Glomerular visceral epithelial cell (primary cell): ENCODE measurements at regions not wholly inside any gene's neighbourhood (a gene's known extent, or its start where the extent isn't known, plus 50 kb on each side); places are given as distances from the start of the nearest gene placed in this dataset.

Experiments
- DNase-seq: peaks from one replicate; pipeline ENCODE4 v3.0.0-alpha.2; 2016; ENCODE audit errors: extremely low spot score

- no peak for DNase-seq
These were observed 1825.1 kb upstream of the IGFBP7 start for GRCh38 chr4:58935332-58935731.

- DNase-seq = no peak
These were observed 1826.3 kb upstream of the IGFBP7 start for GRCh38 chr4:58936436-58936835.

GRCh38 chr4:58940167-58940566 is 1830.0 kb upstream of the IGFBP7 start:
- no peak for DNase-seq

GRCh38 chr4:58941286-58941685 is 1831.1 kb upstream of the IGFBP7 start:
- no peak for DNase-seq

- no peak for DNase-seq
These were observed 1843.4 kb upstream of the IGFBP7 start for GRCh38 chr4:58953575-58953974.

- DNase-seq = no peak
These were observed 1847.5 kb upstream of the IGFBP7 start for GRCh38 chr4:58957711-58958110.

GRCh38 chr4:58961283-58961682 is 1851.1 kb upstream of the IGFBP7 start:
- no peak for DNase-seq

- DNase-seq = no peak
These were observed 1851.7 kb upstream of the IGFBP7 start for GRCh38 chr4:58961925-58962324.

GRCh38 chr4:58962424-58962823 is 1852.2 kb upstream of the IGFBP7 start:
- DNase-seq = no peak

GRCh38 chr4:58981828-58982227 is 1871.6 kb upstream of the IGFBP7 start:
- no peak for DNase-seq

GRCh38 chr4:58983887-58984286 is 1873.7 kb upstream of the IGFBP7 start:
- no peak for DNase-seq

GRCh38 chr4:59002148-59002547 is 1892.0 kb upstream of the IGFBP7 start:
- DNase-seq = no peak

GRCh38 chr4:59024257-59024656 is 1914.1 kb upstream of the IGFBP7 start:
- no peak for DNase-seq

GRCh38 chr4:59037812-59038211 is 1927.6 kb upstream of the IGFBP7 start:
- DNase-seq = no peak

GRCh38 chr4:59039046-59039445 is 1928.9 kb upstream of the IGFBP7 start:
- DNase-seq = no peak

- no peak for DNase-seq
These were observed 1934.2 kb upstream of the IGFBP7 start for GRCh38 chr4:59044286-59044900.

- no peak for DNase-seq
These were observed 1943.9 kb upstream of the IGFBP7 start for GRCh38 chr4:59054086-59054485.

GRCh38 chr4:59057804-59058203 is 1947.6 kb upstream of the IGFBP7 start:
- DNase-seq = no peak

GRCh38 chr4:59058543-59058942 is 1948.4 kb upstream of the IGFBP7 start:
- DNase-seq = no peak

GRCh38 chr4:59060002-59060846 is 1950.0 kb upstream of the IGFBP7 start:
- DNase-seq = no peak

GRCh38 chr4:59060895-59061294 is 1950.7 kb upstream of the IGFBP7 start:
- DNase-seq = no peak

GRCh38 chr4:59063015-59063720 is 1953.0 kb upstream of the IGFBP7 start:
- DNase-seq = no peak
